HG03520 (cell line): ENCODE measurements at regions not wholly inside any gene's neighbourhood (a gene's known extent, or its start where the extent isn't known, plus 50 kb on each side); places are given as distances from the start of the nearest gene placed in this dataset.

Experiments
- ATAC-seq: cut with Tn5 transposase; IDR thresholded peaks from one replicate; pipeline ENCODE4 v1.9.1; 2021; ENCODE audit warnings: mild to moderate bottlenecking, moderate library complexity; ENCODE audit not compliant: unreplicated experiment

- no peak for ATAC-seq
Observed at GRCh38 chr22:48836673-48837340, 990.9 kb downstream of the BRD1 start.

DNA sequence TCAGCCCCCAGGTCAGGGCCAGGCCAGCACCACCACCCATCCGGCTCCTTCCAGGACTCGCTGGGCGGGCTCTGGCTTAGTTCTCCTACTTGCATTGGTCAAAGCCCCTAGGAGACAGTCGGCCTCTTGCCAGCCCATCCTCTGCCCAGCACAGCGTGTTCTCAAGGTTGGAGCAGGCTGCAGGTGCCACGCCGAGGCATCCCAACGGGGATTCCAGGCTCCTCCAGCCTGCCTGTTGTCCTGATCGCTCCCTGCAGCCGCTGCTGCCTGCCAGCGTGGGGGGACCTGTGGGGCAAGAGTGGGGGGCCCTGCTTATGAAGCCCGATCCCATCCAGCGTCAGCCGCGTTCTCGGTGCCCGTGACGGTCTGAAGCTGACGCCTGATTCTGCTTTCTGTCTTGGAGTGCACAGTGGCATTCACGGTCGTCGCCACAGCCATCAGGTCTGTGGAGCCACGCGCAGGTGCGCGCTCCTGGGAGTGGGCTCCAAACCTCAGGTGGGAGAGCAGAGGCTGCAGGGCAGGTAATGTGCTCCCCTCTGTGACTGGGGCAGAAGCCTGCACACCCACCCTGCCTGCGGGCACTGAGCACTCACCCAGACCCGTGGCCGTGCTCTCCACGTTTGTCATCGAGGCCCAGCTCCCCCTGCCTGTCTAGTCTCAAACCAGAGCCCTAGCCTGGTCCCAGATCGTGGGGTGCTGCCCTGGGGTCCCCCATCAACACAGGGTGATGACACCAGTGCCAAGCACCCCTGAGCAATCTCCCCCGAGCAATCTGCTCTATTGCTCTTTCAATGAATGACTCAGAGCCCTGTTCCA lies 991.6 kb downstream of the BRD1 start:
- no peak for ATAC-seq

GRCh38 chr22:48835364-48835763 lies 992.3 kb downstream of the BRD1 start:
- ATAC-seq, result no peak

GRCh38 chr22:48834404-48834803 lies 993.3 kb downstream of the BRD1 start:
- ATAC-seq, result no peak

DNA sequence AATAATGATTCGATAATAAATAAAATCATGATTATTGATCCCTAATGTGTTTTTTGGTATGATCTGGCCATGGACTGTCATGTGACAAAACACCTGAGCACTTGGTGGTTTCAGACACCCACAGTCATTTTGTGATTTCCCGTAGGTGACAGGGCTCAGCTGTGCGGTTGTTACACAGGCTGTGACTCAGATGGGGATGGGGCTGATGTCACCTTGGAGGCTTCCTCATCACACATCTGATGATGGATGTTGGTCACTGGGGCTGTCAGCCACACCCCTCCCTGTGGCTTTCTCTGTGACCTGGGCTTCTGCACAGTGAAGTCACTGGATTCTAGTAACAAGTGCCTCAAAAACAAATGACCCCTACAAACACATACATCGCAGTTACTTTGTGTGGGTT lies 995.1 kb downstream of the BRD1 start:
- ATAC-seq, result no peak

DNA sequence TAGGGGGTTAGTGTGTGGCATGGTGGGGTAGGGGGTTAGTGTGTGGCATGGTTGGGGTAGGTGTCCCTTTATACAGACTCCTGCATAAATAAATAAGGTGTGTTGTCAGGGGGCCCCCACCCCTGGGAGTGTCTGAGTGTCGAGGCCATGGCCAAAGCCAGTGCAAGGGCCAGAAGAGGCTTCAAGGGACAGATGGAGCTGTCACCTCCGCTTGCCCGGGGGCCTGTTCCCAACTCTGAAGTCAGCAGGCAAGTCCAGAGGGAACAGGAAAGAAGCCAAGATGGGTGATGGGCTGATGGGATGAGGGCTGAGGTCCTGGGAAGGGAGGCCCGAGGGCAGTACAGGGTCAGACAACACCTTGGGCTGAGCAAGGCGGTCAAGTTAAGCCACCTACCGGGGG lies 997.8 kb downstream of the BRD1 start:
- no peak for ATAC-seq

GRCh38 chr22:48828688-48829087 lies 999.0 kb downstream of the BRD1 start:
- no peak for ATAC-seq

- no peak for ATAC-seq
Observed at GRCh38 chr22:48827904-48828555, 999.6 kb downstream of the BRD1 start.

- ATAC-seq, result no peak
Observed at GRCh38 chr22:48827268-48827846, 1000.3 kb downstream of the BRD1 start.

- ATAC-seq, result no peak
Observed at GRCh38 chr22:48826546-48826945, 1001.1 kb downstream of the BRD1 start.

- ATAC-seq, result no peak
Observed at GRCh38 chr22:48825802-48826520, 1001.7 kb downstream of the BRD1 start.

DNA sequence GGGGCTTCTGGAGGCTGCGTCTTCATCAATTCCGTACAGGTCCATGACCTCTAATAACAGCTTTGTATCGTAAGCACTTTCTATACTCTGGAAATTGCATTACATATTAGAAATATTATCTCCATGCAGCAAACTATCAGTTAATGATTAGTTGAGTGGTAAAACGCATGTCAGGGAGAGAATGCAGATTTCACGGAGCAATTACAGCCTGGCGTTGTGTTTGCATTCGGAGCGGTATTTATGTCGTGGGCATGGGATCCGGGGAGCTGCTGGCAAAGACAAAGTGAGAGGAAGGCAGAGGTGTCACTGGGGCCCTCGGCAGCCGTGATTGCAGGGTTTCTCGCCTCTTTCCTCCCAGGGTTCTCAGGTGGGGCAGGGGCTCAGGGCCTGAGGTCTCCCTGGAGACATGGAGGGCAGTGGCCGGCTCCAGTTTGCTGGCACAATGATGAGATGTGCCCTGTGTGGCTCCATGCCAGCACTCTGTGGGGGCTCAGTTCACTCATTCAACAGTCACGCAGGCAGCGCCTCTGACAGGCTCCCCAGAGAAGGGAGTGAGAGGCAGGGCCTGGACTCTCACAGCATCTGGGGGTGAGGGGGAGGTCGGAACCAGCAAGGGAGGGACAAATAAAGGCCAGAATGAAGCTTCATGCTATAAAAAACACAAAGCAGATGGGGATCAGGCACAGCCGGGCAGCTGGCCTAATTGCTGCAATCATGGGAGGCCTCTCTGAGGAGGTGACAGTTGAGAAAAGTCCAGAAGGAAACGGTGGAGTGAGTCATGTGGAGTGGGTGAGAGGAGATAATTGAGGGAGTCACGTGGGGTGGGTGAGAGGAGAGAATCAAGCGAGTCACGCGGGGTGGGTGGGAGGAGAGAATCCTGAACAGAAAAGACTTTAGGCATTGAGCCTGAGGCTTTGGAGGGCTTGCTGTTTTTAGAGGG lies 1002.7 kb downstream of the BRD1 start:
- no peak for ATAC-seq

- no peak for ATAC-seq
Observed at GRCh38 chr22:48823941-48824340, 1003.7 kb downstream of the BRD1 start.

DNA sequence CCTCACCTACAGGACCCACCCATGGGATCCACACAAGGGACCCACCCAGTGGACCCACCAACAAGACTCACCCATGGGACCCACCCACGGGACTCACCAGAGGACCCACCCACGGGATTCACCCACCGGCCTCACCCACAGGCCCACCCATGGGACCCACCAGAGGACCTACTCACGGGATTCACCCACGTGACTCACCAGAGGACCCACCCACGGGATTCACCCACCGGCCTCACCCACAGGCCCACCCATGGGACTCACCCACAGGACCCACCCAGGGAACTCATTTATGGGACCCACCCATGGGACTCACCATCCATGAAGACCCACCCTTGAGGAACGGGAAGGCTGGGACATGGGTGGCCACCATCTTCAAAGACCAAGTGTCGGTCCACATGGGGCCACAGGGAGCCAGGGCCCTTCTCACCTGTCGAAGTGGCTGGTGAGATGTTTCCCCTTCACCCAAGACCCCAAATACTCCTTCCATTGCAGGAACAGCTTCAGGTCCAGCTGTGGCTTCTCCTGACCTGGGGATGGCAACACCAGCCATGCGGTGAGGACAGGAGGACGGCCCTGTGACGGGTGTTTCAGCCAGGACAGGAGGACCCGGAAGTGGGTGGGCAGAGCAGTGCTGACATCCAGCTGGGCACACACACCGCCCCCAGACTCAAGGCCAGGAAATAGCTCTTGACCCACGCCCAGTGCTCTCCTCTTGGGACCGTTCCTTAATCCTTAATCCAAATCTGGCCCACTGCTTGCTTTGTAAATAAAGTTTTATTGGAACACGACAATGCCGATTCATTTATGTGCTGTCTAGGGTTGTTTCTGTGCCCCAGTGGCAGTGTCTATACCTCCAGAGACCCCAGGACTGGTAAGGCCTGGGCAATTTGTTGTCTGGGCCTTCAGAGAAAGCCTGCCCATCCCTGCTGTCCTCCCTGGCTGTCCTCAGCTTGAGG lies 1005.1 kb downstream of the BRD1 start:
- ATAC-seq, result no peak

DNA sequence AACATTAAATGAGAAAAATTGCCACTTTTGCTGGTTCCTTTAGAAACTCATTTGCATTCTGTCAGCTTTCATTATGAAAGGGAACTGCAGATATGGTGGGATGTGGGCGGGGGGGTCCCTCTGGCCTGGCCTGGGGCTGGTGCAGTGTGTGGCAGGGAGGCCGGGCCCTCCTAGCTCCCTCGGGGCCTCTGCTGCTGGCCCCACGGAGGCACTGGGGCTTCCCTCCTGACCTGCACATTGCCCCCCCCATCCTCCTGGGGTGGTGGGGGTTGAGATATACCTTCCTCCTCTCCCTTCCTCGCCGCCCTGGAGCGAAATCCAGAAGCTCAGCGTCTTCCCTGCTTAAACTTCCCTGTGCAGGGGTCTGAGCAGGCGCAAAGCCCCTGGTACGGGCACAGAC lies 1005.9 kb downstream of the BRD1 start:
- ATAC-seq, result no peak

DNA sequence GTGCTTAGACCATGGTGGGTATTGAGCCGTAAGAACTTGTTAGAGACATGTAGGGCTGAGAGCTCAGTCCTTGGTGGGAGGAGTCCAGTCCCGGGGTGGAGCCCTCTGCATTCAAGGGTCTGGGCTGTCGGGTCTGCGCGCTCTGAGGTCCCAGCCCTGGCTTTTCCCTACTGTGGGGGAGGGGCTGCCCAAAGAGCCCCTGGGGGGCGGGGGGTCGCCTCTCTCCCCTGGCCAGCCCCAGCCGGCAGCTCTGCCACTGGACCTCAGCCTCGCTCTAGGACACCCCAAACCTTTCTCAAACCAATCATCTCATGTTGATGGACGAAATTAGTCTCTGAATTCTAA lies 1006.4 kb downstream of the BRD1 start:
- ATAC-seq, result no peak

- ATAC-seq, result no peak
Observed at GRCh38 chr22:48820481-48821345, 1007.0 kb downstream of the BRD1 start.

GRCh38 chr22:48819961-48820360 lies 1007.7 kb downstream of the BRD1 start:
- ATAC-seq, result no peak
